Germinal center (tissue), 1 donor: ENCODE measurements at regions not wholly inside any gene's neighbourhood (a gene's known extent, or its start where the extent isn't known, plus 50 kb on each side); places are given as distances from the start of the nearest gene placed in this dataset.

Experiments
- DNase-seq: peaks from one replicate; pipeline ENCODE4 v3.0.0; 2012; ENCODE audit warnings: mixed read lengths, low spot score

DNA sequence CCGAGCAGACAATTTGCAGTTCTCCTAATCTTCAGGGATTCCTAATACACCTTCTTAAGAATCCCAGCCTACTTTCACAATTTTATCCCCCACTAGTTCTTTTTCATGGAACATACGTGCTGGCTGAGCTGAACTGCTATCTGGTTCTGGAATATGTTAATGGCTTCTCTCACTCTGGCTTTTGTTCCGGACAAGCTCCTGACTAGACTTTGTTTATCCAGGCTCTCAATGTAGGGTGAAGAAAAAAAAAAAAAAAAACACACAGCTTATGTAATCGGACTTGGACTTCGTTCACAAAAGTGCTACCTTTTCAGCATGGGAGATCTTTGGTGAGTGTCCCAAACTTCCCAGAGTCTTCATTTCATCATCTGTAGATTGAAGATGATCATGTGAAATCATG lies 555.4 kb upstream of the CPEB2 start:
- DNase-seq: no peak

DNA sequence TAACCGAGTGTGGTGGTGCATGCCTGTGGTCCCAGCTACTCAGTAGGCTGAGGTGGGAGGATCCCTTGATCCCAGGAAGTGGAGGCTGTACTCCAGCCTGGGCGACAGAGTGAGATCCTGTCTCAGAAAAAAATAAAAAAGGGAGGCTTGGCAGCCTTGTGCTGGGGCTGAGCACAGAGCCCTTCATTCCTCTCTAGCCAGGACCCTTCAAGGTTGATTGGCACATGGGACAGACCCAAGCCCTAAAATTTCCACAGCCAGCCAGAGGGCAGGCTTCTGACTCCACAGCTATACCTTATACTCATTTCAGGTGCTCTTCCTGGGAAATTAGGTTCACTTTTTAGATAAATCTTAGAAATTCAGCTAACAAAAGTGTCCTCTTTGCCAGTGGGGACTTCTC lies 553.0 kb upstream of the CPEB2 start:
- DNase-seq: no peak

DNA sequence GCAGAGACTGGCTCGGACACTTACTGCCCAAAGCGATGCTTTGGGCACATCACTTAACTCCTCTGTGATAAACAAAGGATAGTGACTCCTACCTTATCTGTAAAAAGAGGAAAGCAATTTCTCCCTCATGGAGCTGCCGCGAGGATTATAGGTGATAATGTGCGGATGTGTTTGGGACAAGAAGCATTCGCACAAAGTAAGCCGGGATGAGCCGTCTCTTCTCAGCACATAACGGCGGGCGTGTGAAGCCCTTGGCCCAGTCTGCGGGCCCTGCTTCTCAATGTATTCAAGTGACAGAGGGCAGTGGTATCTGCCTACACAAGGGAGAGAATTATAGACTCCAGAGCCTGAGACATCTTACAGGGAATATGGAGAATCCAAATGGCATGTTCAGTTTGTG lies 550.3 kb upstream of the CPEB2 start:
- no peak for DNase-seq

DNA sequence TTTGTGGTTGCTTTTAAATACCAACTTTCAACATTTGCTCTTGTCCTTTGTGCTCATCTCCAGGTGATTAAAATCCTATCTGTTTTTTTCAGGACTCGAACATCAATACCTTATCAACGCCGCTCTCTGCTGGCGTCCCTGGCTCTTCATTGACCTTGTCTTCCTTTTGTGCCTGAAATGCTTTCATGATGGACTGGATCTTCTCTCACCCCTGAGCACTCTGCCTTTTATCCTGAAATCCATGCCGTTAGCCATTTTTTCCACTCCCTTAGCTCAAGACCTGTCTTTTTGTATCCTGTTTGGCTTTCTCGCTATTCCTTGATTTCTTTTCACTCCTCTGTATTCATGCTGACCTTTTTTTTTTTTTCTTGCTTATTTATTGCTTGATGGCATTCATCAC lies 549.5 kb upstream of the CPEB2 start:
- no peak for DNase-seq

DNA sequence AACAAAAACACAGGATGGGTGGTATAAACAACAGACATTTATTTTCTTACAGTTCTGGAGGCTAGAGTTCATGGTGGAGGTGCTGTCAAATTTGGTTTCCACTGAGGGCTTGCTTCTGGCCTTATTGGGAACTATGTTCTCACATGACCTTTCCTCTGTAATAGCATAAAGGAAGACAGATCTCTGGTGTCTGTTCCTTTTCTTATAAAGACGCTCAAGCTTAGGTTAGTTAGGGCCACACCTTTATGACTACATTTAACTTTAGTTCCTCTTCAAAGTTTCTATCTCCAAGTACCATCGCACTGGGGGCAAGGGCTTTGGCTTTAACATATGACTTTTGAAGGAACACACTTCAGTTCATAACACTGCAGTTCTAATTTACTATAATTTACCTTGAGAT lies 543.8 kb upstream of the CPEB2 start:
- no peak for DNase-seq

DNA sequence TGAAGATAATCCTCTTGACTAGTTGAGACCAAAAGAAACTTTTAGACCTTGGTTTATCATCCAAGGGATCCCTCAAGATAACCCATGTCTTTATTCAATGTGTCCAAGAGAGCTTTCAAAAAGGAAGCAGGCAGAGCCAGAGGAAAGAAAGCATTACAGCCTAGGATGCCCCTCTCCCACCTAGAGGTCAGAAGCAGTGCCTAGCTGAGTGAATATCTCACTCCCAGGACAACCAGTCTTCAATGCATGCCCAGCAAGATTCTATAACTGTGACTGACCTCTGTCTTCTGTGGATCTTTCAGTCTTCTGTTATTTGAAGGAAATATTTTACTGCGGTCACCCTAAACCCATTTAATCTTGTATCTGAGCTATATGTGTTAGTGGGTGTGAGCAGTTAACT lies 537.2 kb upstream of the CPEB2 start:
- no peak for DNase-seq

DNA sequence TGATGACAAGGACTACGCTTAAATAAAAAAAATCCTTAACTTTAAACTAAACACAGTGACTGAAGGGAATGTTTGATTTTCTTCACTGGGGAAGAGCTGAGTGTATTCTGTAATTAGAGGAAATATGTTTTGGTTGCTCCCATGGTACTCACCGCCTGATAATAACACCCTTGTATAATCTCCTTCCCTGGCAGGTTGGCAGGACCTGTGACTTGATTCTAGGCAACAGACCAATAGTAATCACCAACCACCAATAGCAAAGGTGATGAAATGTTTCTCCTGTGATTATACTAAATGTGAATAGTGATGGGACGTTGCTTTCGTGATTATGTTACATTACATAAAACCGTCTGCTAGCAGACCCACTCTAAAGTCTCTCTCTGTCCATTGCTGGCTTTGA lies 536.8 kb upstream of the CPEB2 start:
- no peak for DNase-seq

DNA sequence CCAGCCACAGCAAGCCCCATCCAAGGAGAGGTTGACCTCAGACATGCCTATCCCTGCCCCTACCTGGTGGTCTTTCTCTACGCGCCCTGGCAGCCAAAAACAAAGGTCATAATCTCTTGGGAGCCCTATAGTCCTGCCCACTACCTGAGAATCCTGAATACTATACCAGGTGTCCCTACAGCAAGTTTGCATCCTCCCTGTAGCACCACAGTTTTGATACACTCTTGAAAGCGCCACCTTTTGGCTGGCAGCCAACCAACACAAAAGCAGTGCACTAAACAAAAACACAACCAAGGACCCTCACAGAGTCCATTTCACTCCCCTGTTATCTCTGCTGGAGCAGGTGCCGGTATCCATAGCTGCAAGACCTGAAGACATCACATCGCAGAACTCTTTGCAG lies 523.8 kb upstream of the CPEB2 start:
- no peak for DNase-seq

DNA sequence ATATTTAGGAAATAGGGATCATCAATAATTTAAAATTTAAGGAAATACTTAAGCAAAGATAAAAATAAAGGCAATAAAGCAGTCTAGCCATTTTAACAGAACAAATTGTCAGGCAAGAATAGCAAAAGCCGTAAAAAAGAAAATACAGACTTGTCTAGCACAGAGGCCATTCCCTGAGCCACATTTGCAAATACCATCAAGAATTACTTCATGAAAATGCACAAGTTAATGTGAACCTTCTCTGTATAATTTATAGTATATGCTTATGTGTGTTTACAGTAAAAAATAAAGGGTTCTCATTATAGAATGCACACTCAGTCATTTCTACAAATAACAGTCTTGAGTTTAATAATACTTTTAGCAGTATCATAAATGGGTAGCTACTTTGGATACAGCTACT lies 505.9 kb upstream of the CPEB2 start:
- DNase-seq: no peak

DNA sequence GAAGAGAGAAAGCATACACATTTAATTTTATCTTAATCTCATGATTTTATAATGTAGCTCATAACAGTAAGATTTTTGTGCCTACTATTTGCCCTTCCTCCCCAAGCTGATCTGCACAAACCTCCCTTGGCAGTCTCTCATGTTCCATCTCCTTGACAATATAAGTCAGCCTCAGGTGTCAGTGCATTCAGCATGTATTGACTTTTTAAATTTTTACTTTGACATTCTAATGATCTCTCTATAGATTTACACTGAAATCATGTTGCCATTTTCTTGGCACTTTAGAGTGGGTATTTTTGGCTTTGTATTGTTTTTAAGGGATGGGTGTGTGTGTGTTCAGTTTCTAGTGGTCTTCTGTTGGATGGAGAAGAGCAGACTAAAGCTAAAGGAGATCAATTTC lies 505.3 kb upstream of the CPEB2 start:
- DNase-seq: no peak

DNA sequence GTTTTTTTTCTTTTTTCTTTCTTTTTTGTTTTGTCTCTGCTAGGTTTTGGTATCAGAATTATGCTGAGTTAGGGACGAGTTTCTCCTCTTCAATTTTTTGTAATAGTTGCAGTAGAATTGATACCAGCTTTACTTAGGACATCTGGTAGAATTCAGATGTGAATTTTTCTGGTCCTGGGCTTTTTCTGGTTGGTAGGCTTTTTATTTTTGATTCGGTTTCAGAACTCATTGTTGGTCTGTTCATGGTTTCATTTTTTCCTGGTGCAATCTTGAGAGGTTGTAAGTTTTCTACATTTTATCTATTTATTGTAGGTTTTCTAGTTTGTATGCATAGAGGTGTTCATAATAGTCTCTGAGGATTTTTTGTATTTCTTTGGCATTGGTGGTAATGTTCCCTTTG lies 498.1 kb upstream of the CPEB2 start:
- no peak for DNase-seq

DNA sequence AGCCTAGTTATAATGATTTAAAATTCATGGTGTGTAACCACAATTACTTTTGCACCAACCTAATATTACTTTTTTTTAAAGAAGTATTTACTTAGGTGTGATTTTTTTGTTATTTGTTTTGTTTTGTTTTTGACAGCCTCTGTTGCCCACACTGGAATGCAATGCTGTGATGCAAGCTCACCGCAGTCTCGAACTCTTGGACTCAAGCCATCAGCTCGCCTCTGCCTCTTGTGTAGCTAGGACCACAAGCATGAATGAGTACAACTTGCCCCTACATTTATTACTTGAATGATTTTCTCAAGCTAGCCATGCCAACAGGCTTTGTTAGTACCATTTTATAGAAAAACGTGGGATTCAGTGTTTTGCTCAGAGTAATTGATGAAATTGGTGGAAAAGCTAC lies 488.8 kb upstream of the CPEB2 start:
- no peak for DNase-seq

DNA sequence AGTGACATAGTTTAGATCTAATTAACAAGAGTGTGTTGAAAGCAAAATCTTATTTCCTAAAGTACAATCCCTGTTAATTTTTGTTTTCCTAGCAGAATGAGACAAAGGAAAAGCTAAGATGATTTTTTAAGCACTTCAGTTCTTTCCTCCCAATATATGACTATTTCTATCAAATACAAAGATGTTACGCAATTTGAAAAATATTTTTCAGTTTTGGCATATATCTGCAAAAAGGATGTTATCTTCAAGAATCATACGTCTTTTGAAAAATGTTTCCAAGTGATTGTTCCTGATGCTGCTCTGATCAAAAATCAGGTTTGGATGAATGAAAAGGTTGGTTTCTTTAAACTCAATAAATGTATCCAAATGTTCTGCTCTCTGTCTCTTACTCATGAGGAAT lies 486.7 kb upstream of the CPEB2 start:
- no peak for DNase-seq

DNA sequence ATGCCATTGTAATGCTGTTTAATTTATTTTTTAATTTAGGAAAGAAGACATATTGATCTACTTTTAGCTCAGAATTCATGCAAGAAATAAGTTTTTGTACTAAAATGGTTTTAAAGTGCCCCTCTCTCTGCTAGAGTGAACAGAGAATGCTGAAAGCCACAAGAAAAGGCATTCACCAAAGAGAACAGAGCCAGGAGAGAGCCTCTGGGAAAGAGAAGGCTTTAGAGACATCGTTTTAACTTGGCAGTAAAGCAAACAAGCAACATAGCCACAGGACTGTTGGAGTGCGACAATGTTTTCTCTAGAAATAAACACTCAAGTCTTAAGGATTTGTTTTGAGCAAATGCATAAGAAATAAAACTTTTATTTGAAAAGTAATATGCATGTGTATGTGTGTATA lies 484.1 kb upstream of the CPEB2 start:
- no peak for DNase-seq

DNA sequence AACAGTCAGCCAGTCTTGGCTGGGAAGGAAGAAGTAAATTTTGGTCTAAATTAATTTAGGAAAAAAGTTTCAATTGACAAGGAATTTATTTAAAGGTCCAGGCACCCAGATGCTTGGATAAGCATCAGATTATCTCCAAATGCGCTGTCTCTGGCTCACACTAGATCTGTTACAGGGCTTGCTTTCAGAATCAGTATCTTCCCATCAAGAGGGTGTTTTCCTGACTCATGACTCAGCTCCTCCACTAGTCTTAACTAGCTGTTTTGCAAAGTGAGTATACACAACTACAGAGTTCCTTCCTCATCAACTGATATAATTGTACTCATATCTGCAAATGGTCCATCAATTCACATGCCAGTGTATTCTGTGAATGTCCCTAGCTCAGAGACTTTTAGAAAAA lies 482.1 kb upstream of the CPEB2 start:
- no peak for DNase-seq

DNA sequence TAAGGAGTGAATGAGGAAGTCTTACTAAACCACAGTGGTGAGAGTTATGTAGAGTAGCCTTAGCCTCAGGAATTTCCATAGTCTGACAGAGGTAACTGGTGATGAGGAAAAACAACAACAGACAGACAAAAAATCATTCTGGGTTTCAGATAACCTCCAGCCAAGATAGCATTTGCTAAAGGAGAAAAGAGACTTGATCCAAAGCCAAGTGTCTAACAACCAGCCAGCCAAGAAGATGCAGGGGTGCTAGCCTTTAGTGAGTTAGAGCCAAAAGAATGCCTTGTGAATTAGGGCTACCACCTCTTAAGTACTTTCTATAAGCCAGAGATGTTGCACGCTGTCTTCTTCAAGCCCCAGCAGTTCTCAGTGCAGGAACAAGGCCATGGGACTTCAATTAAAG lies 478.0 kb upstream of the CPEB2 start:
- no peak for DNase-seq

DNA sequence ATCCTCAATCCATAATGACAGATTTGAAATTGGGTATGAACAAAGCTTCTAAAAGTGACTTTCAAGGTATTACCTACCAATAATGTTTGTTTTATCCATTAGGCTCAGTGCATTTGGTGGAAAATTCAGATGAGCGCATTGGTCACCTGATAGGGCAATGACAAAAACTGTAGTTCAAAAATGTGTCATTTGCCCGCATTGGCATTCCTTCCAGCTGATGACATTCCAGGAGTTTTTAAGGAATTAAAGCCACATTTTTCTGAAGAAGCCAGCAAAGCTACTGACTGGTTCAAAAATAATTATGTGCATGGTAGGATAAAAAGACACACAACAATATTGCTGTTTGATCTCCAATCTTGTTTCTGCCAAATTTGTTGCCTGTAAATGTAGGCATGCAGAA lies 473.4 kb upstream of the CPEB2 start:
- DNase-seq: no peak

DNA sequence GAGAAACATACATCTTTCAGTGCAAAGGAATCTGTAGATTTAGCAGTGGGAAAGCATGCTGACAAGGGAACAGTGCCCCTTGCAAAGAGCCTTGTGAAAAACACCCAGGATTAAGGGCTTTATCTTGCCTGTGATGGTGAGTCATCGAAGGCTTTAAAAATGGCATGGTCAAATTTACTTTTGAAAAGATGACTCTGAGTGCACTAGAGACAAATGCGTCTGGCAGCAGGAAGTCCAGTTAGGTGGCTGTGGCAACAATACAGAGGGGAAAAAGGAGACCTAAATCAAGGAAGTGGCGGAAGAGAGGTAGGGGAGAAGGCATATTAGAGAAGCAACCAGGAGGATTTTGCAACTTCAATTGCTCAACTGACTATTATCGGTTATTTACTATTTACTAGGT lies 472.6 kb upstream of the CPEB2 start:
- no peak for DNase-seq

DNA sequence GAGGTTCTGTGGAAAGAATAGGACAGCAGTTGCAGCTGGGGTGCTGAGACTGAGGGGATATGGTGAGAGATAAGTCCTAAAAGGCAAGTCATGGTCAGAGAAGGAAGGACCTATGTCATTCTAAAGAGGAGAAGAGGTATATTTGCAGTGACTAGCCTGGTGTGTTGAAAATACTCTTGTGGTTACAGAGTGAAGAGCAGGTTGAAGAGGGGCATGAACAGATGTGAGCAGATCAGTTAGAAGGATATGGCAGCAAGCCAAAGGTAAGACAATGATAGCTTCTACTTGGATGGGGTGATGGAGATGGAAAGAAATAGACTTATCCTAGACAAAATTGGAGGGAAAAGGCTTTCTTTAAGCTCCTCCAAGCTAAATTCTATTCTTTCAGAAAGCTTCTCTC lies 469.8 kb upstream of the CPEB2 start:
- DNase-seq: no peak

DNA sequence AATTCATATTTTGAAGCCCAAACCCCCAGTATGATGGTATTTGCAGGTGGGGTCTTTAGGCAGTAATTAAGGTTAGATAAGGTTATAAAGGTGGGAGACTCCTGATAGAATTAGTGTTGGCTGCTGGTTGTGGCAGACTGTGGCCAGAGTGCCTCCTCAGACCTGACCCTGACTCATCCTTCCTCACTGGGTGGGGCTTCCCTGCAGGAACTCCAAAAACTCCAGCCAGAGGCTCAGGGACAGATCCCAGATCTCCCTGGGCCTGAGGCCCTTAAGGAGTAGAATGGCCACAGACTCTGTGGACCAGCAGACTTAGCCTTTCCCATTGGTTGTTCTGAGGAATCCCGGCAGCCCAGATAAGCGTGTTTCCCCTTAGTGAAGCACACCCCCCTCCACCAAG lies 463.0 kb upstream of the CPEB2 start:
- DNase-seq: no peak

DNA sequence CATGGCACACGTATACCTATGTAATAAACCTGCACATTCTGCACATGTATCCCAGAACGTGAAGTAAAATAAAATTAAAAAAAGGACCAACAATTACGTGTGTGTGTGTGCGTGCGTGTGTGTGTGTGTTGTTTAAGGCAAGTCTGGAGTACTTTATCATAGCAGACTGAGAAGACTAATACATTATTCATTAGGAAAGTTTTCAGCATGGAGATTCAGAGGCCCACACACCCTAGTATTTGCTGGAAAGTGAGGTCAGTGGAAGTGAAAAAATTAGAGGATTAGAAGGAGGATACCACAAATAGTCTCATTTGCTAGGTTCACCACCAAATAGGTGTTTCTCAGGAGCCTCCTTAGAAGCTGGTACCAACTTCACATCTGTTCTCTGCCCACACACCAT lies 457.1 kb upstream of the CPEB2 start:
- no peak for DNase-seq

DNA sequence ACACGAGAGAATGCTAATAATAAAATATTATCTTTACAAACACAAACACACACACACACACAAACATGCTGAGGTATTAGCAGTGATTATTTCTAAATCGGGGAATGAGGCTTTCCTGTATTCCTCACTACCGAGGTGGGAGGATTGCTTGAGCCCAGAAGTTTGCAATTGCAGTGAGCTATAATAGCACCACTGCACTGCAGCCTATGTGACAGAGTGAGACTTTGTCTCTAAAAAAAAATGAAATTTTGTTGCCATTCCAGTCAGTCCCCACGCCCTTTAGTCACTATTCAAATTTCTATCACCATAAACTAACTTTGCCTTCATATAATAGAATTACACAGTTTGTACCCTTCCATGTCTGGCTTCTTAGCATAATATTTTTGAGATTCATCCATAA lies 456.5 kb upstream of the CPEB2 start:
- DNase-seq: no peak

DNA sequence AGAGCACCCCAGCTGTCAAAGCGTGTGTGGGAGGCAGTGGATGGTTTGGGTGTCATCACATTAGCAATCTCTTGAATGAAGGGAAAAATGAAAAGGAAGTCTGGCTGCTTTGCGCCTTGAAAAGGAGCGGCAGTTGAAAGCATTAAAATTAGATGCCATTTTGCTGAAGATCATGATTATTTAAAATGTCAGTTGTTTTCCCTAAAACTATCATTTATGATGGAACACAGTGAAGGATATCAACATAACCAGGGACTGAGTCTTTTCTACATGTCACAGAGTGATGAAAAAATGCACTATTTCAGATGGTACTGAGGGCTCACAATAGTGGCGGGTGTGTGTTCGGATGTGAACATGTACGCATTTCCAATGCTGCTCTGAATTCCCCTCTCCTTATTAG lies 450.2 kb upstream of the CPEB2 start:
- DNase-seq: no peak

DNA sequence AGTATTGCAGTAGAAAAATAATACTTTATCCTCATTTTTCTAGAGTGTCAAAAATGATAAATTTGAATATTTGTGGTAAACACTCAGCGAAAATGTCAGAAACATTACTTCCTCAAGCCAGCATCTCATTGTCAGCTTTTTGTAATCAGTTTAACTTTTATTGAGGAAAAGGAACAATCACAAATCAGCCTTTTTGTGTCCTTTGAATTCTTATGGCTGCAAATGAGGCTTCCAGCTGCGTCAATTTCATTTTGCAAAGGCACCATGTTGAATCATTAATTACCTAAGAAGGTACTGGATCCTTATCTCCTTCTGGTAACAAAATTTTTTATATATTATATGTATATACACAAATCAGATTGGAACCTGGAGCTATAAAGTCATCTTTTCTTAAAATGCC lies 442.6 kb upstream of the CPEB2 start:
- no peak for DNase-seq

DNA sequence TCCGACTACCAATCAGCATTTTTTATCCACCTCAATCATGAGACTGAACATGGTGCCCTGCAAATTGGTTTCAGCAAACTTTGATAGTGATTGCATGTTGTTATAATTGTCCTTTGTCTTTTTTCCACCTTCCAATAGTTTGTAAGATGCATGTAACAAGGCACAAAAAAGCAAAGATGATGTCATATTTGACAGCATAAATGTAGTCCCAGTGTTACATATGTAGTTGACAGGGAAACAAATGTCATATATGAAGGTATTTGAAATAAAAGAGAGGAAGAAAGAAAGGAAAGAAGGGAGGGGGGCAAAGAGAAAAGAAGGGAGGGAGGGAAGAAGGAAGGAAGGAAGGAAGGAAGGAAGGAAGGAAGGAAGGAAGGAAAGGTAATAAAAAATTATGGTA lies 441.7 kb upstream of the CPEB2 start:
- no peak for DNase-seq

DNA sequence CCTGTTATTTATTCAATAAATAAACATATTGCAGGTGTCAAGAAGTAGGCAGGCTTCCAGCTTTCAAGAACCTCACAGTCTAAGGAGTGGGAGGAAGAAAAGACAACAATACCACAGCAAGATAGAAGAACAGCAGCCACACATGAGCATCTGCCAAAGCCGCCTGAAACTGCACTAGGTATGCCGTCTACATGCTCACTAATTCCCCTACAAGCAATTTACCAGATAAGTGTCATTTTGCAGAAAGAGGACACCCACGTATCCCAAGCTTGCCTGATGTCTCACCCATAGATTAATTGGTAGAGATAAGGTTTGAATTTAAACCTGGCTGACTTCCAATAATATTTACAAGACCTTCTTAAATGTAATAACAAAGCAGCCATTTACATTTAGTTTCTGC lies 439.4 kb upstream of the CPEB2 start:
- no peak for DNase-seq
